D721Med (cell line): ENCODE measurements at regions not wholly inside any gene's neighbourhood (a gene's known extent, or its start where the extent isn't known, plus 50 kb on each side); places are given as distances from the start of the nearest gene placed in this dataset.
A peak's percentile ranks its signal among the peaks of the same experiment; 100 is the strongest.
"Not testable (repeated sequence)": the region's sequence is repeated elsewhere in the genome, so short reads cannot be mapped to it uniquely, and the experiment has no call there.

Experiments used
- DNase-seq: peaks from one replicate; pipeline ENCODE4 v3.0.0; 2011; ENCODE audit warnings: low spot score; ENCODE audit not compliant: insufficient read length
- FAIRE-seq: peaks from 2 replicates; lab custom pipeline; 2011; peaks lifted over from hg19 to GRCh38; lab: Jason Lieb, UNC
- CTCF ChIP-seq: IDR thresholded peaks from 2 replicates; pipeline ENCODE4 v1.5.1; 2012; ENCODE audit warnings: mild to moderate bottlenecking, control low read depth; ENCODE audit not compliant: insufficient read depth; ENCODE audit errors: missing control alignments

- FAIRE-seq (no peak), DNase-seq (no peak)
- TF ChIP-seq CTCF, result no peak
These were observed 866.0 kb upstream of the ACVR2A start for GRCh38 chr2:146978577-146979555.

- not testable (repeated sequence) for FAIRE-seq, DNase-seq
These were observed 873.8 kb upstream of the ACVR2A start for GRCh38 chr2:146970981-146971380.

- DNase-seq, FAIRE-seq: not testable (repeated sequence)
These were observed 875.1 kb upstream of the ACVR2A start for GRCh38 chr2:146969703-146970102.

- no peak for DNase-seq
- TF ChIP-seq CTCF, result no peak
- FAIRE-seq, result no peak
These were observed 880.3 kb upstream of the ACVR2A start for GRCh38 chr2:146964494-146964893.

- TF ChIP-seq CTCF, result no peak
- no peak for FAIRE-seq
- DNase-seq, result no peak
These were observed 890.3 kb upstream of the ACVR2A start for GRCh38 chr2:146954544-146954943.

- no peak for TF ChIP-seq CTCF
- FAIRE-seq, result no peak
- no peak for DNase-seq
These were observed 892.1 kb upstream of the ACVR2A start for GRCh38 chr2:146952696-146953095.

- FAIRE-seq (peak; percentile 97), DNase-seq (no peak)
- TF ChIP-seq CTCF, result no peak
These were observed 893.9 kb upstream of the ACVR2A start for GRCh38 chr2:146950911-146951310.

- no peak for TF ChIP-seq CTCF
- no peak for FAIRE-seq
- no peak for DNase-seq
These were observed 894.5 kb upstream of the ACVR2A start for GRCh38 chr2:146950361-146950760.
